ENCODE measurements at regions not wholly inside any gene's neighbourhood (a gene's known extent, or its start where the extent isn't known, plus 50 kb on each side); places are given as distances from the start of the nearest gene placed in this dataset.

DNA sequence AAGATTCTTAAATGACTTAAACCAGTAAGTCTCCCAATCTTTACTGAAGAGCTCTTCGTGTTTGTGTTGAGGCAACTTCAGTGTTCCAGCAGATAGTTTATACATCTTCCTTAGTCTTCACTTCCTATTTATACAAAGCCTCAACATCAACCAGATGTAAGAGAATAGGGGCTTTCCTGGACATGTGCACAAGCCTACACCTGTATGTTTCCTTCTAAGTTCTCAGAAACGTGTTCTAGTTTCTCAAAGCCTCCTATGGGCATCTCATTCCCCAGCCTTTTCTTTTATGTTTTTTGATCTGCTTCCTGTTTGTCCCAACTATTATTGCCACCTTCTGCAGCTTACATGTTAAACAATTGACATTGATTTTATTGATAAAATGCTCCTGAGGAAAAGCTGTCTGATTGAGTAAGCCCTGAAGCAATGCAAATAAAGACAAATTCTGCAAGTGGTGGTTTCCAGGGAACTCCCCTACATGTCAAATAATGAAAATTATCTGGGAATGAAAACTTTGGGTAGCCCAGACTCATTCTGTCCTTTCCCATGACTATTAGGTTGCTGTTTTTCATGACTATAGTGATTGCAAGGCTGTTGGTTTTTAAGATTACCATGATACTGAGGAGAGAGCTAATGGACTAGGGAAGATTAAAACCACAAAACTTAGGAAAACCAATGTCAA, 663.3 kb upstream of the ACVR2A start:
- TF ChIP-seq CTCF (IDR thresholded peaks at IDR 0.05) (no peak), POLR2A (IDR thresholded peaks at IDR 0.05) (no peak)

All from suprapubic skin (tissue), 3 donors.